ENCODE measurements at regions not wholly inside any gene's neighbourhood (a gene's known extent, or its start where the extent isn't known, plus 50 kb on each side); places are given as distances from the start of the nearest gene placed in this dataset.

GRCh38 chr10:128863411-128863810 lies 603.6 kb upstream of the MGMT start:
- Mint-ChIP-seq H3K4me3 (ENCODE audit: unreplicated experiment) (no peak overlapping the region), H3K27me3 (ENCODE audit: unreplicated experiment) (peaks cover 4% of the 10 kb centered on the region), H3K27ac (ENCODE audit: unreplicated experiment) (no peak overlapping the region), H3K4me1 (ENCODE audit: low read depth, unreplicated experiment) (peaks cover 25% of the 10 kb centered on the region), H3K9me3 (ENCODE audit: unreplicated experiment) (peaks cover 10% of the 10 kb centered on the region), H3K36me3 (ENCODE audit: unreplicated experiment) (no peaks in the 10 kb centered on the region)
- no peak for TF ChIP-seq CTCF (IDR thresholded peaks at IDR 0.05; ENCODE audit: partially characterized antibody, unreplicated experiment)
- no peak for DNase-seq

- peaks cover 4% of the 10 kb centered on the region for H3K27me3 Mint-ChIP-seq (ENCODE audit: unreplicated experiment)
Observed at GRCh38 chr10:128863823-128864405, 603.1 kb upstream of the MGMT start.

GRCh38 chr10:128864554-128865295 lies 602.3 kb upstream of the MGMT start:
- Mint-ChIP-seq H3K9me3 (ENCODE audit: unreplicated experiment) (peaks cover 13% of the 10 kb centered on the region), H3K27me3 (ENCODE audit: unreplicated experiment) (peaks cover 4% of the 10 kb centered on the region), H3K27ac (ENCODE audit: unreplicated experiment) (no peak overlapping the region), H3K36me3 (ENCODE audit: unreplicated experiment) (no peaks in the 10 kb centered on the region), H3K4me3 (ENCODE audit: unreplicated experiment) (no peak overlapping the region), H3K4me1 (ENCODE audit: low read depth, unreplicated experiment) (peaks cover 29% of the 10 kb centered on the region)
- no peak for TF ChIP-seq CTCF (IDR thresholded peaks at IDR 0.05; ENCODE audit: partially characterized antibody, unreplicated experiment)
- DNase-seq, result no peak

More at GRCh38 chr10:128863823-128864405, 603.1 kb upstream of the MGMT start:
- no peak for TF ChIP-seq CTCF (IDR thresholded peaks at IDR 0.05; ENCODE audit: partially characterized antibody, unreplicated experiment)
- Mint-ChIP-seq H3K9me3 (ENCODE audit: unreplicated experiment) (peaks cover 10% of the 10 kb centered on the region), H3K4me3 (ENCODE audit: unreplicated experiment) (no peak overlapping the region), H3K4me1 (ENCODE audit: low read depth, unreplicated experiment) (peaks cover 25% of the 10 kb centered on the region), H3K27ac (ENCODE audit: unreplicated experiment) (no peak overlapping the region), H3K36me3 (ENCODE audit: unreplicated experiment) (no peaks in the 10 kb centered on the region)
- DNase-seq, result no peak

- Mint-ChIP-seq H3K4me3 (ENCODE audit: unreplicated experiment) (peak overlapping the region; percentile 18), H3K4me1 (ENCODE audit: low read depth, unreplicated experiment) (peaks cover 29% of the 10 kb centered on the region), H3K9me3 (ENCODE audit: unreplicated experiment) (peaks cover 13% of the 10 kb centered on the region), H3K36me3 (ENCODE audit: unreplicated experiment) (no peaks in the 10 kb centered on the region), H3K27ac (ENCODE audit: unreplicated experiment) (peak overlapping the region; percentile 67), H3K27me3 (ENCODE audit: unreplicated experiment) (peaks cover 4% of the 10 kb centered on the region)
- TF ChIP-seq CTCF (IDR thresholded peaks at IDR 0.05; ENCODE audit: partially characterized antibody, unreplicated experiment), result no peak
- no peak for DNase-seq
Observed at GRCh38 chr10:128865436-128866195, 601.4 kb upstream of the MGMT start.
